ENCODE measurements at regions not wholly inside any gene's neighbourhood (a gene's known extent, or its start where the extent isn't known, plus 50 kb on each side); places are given as distances from the start of the nearest gene placed in this dataset.

DNA sequence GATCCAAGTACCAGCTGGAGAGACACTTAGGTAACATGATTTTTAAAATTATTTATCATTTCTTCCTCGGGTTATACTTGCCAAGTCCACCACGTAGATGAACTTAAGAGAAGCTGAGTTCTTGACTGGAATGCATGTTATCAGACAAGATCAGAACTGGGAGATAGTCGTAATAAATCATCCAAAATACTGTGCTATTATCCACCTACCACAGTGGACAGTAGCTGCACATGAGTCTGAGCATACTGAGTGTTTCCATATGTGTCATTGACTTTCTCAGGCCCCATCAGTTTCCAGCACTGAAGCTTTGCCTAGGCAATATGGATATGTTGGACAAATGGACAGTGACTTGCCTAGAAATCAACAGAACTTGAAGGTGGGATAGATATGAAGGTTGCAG lies 77.9 kb upstream of the RRP15 start:
- H3K27me3 ChIP-seq (ENCODE audit: control insufficient read depth in 4 of 4, insufficient read depth in 4 of 4, low read length in 3 of 4): peaks cover 0 to 2% (median 0%) of the 10 kb centered on the region in 4 donors
- H3K4me3 ChIP-seq (ENCODE audit: low read depth in 1 of 3, low read length in 3 of 3): no peak overlapping the region
- H3K27ac ChIP-seq (ENCODE audit: low read depth in 1 of 2, low read length in 2 of 2): no peak overlapping the region
- TF ChIP-seq NR2F2 (IDR thresholded peaks at IDR 0.05) (no peak), SP1 (IDR thresholded peaks at IDR 0.05) (no peak), TAF1 (conservative IDR thresholded peaks at IDR 0.05) (no peak), YY1 (IDR thresholded peaks at IDR 0.05) (no peak), FOXA1 (IDR thresholded peaks at IDR 0.05) (no peak), HNF4G (IDR thresholded peaks at IDR 0.05) (no peak), RXRA (IDR thresholded peaks at IDR 0.05) (no peak), JUND (IDR thresholded peaks at IDR 0.05) (no peak), EGR1 (IDR thresholded peaks at IDR 0.05; ENCODE audit: low read depth in 2 of 2) (no peak), RAD21 (IDR thresholded peaks at IDR 0.05) (no peak), GABPA (IDR thresholded peaks at IDR 0.05 in 1 of 2, conservative IDR thresholded peaks at IDR 0.05 in 1 of 2) (no peak), HNF4A (conservative IDR thresholded peaks at IDR 0.05) (no peak)
- TF ChIP-seq, protein P1, sequence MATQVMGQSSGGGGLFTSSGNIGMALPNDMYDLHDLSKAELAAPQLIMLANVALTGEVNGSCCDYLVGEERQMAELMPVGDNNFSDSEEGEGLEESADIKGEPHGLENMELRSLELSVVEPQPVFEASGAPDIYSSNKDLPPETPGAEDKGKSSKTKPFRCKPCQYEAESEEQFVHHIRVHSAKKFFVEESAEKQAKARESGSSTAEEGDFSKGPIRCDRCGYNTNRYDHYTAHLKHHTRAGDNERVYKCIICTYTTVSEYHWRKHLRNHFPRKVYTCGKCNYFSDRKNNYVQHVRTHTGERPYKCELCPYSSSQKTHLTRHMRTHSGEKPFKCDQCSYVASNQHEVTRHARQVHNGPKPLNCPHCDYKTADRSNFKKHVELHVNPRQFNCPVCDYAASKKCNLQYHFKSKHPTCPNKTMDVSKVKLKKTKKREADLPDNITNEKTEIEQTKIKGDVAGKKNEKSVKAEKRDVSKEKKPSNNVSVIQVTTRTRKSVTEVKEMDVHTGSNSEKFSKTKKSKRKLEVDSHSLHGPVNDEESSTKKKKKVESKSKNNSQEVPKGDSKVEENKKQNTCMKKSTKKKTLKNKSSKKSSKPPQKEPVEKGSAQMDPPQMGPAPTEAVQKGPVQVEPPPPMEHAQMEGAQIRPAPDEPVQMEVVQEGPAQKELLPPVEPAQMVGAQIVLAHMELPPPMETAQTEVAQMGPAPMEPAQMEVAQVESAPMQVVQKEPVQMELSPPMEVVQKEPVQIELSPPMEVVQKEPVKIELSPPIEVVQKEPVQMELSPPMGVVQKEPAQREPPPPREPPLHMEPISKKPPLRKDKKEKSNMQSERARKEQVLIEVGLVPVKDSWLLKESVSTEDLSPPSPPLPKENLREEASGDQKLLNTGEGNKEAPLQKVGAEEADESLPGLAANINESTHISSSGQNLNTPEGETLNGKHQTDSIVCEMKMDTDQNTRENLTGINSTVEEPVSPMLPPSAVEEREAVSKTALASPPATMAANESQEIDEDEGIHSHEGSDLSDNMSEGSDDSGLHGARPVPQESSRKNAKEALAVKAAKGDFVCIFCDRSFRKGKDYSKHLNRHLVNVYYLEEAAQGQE (IDR thresholded peaks at IDR 0.05): no peak
- TF ChIP-seq, protein P2, sequence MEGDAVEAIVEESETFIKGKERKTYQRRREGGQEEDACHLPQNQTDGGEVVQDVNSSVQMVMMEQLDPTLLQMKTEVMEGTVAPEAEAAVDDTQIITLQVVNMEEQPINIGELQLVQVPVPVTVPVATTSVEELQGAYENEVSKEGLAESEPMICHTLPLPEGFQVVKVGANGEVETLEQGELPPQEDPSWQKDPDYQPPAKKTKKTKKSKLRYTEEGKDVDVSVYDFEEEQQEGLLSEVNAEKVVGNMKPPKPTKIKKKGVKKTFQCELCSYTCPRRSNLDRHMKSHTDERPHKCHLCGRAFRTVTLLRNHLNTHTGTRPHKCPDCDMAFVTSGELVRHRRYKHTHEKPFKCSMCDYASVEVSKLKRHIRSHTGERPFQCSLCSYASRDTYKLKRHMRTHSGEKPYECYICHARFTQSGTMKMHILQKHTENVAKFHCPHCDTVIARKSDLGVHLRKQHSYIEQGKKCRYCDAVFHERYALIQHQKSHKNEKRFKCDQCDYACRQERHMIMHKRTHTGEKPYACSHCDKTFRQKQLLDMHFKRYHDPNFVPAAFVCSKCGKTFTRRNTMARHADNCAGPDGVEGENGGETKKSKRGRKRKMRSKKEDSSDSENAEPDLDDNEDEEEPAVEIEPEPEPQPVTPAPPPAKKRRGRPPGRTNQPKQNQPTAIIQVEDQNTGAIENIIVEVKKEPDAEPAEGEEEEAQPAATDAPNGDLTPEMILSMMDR (IDR thresholded peaks at IDR 0.05; ENCODE audit: low read depth, low read length, missing input control): no peak
- TF ChIP-seq, protein P3, sequence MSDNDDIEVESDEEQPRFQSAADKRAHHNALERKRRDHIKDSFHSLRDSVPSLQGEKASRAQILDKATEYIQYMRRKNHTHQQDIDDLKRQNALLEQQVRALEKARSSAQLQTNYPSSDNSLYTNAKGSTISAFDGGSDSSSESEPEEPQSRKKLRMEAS (IDR thresholded peaks at IDR 0.05): no peak
- TF ChIP-seq, protein P4, sequence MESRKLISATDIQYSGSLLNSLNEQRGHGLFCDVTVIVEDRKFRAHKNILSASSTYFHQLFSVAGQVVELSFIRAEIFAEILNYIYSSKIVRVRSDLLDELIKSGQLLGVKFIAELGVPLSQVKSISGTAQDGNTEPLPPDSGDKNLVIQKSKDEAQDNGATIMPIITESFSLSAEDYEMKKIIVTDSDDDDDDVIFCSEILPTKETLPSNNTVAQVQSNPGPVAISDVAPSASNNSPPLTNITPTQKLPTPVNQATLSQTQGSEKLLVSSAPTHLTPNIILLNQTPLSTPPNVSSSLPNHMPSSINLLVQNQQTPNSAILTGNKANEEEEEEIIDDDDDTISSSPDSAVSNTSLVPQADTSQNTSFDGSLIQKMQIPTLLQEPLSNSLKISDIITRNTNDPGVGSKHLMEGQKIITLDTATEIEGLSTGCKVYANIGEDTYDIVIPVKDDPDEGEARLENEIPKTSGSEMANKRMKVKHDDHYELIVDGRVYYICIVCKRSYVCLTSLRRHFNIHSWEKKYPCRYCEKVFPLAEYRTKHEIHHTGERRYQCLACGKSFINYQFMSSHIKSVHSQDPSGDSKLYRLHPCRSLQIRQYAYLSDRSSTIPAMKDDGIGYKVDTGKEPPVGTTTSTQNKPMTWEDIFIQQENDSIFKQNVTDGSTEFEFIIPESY (IDR thresholded peaks at IDR 0.05): no peak
- H3K9me3 ChIP-seq (ENCODE audit: control insufficient read depth in 4 of 4, low read length in 3 of 4): no peaks in the 10 kb centered on the region
- no peak overlapping the region for H3K9ac ChIP-seq (ENCODE audit: low read depth in 1 of 2, low read length in 2 of 2)
- H3K4me1 ChIP-seq (ENCODE audit: control insufficient read depth in 4 of 4, insufficient read depth in 4 of 4, low read length in 3 of 4): no peaks in the 10 kb centered on the region
- no peaks in the 10 kb centered on the region for H3K36me3 ChIP-seq (ENCODE audit: control insufficient read depth in 4 of 4, insufficient read depth in 3 of 4, low read depth in 1 of 4, low read length in 3 of 4)
- 66% methylated on average over 3 of the region's 3 CpGs for WGBS
- no peak for DNase-seq (ENCODE audit: low spot score)

DNA sequence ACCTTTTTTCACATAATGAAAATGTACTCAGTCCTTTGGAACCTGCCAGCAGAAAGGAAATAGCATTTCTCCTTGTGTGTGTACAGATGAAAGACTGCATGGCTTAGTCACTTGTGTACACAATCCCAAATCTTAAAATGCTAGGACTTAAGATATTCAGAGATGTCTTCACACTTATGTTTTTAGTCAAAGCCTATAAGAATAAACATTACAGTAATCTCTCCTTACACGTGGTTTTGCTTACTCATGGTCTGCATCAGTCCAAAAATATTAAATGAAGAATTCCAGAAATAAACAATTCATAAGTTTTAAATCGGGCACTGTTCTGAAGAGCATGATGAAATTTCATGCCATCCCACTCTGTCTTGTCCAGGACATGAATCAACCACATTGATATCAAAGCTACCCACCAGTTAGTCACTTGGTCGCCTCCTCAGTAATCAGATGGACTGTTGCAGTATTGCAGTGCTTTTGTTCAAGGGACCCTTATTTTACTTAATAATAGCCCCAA lies 75.7 kb upstream of the RRP15 start:
- no peak for DNase-seq (ENCODE audit: low spot score)
- Histone ChIP-seq H3K4me3 (ENCODE audit: low read depth in 1 of 3, low read length in 3 of 3) (no peak overlapping the region), H3K9me3 (ENCODE audit: control insufficient read depth in 4 of 4, low read length in 3 of 4) (no peaks in the 10 kb centered on the region), H3K4me1 (ENCODE audit: control insufficient read depth in 4 of 4, insufficient read depth in 4 of 4, low read length in 3 of 4) (no peaks in the 10 kb centered on the region), H3K27me3 (ENCODE audit: control insufficient read depth in 4 of 4, insufficient read depth in 4 of 4, low read length in 3 of 4) (peaks cover 0 to 4% (median 0%) of the 10 kb centered on the region in 4 donors), H3K27ac (ENCODE audit: low read depth in 1 of 2, low read length in 2 of 2) (no peak overlapping the region), H3K36me3 (ENCODE audit: control insufficient read depth in 4 of 4, insufficient read depth in 3 of 4, low read depth in 1 of 4, low read length in 3 of 4) (no peaks in the 10 kb centered on the region), H3K9ac (ENCODE audit: low read depth in 1 of 2, low read length in 2 of 2) (no peak overlapping the region)
- 52% methylated on average over 3 of the region's 3 CpGs for WGBS
- TF ChIP-seq HNF4A (conservative IDR thresholded peaks at IDR 0.05) (no peak), RAD21 (IDR thresholded peaks at IDR 0.05) (no peak), FOXA1 (IDR thresholded peaks at IDR 0.05) (no peak), EGR1 (IDR thresholded peaks at IDR 0.05; ENCODE audit: low read depth in 2 of 2) (no peak), HNF4G (IDR thresholded peaks at IDR 0.05) (no peak), TAF1 (conservative IDR thresholded peaks at IDR 0.05) (no peak), YY1 (IDR thresholded peaks at IDR 0.05) (no peak), SP1 (IDR thresholded peaks at IDR 0.05) (no peak), JUND (IDR thresholded peaks at IDR 0.05) (no peak), RXRA (IDR thresholded peaks at IDR 0.05) (no peak), FOXA2 (IDR thresholded peaks at IDR 0.05) (no peak), GABPA (IDR thresholded peaks at IDR 0.05 in 1 of 2, conservative IDR thresholded peaks at IDR 0.05 in 1 of 2) (no peak)
- TF ChIP-seq, protein P2 (IDR thresholded peaks at IDR 0.05; ENCODE audit: low read depth, low read length, missing input control): no peak
- TF ChIP-seq, protein P5, sequence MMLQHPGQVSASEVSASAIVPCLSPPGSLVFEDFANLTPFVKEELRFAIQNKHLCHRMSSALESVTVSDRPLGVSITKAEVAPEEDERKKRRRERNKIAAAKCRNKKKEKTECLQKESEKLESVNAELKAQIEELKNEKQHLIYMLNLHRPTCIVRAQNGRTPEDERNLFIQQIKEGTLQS (IDR thresholded peaks at IDR 0.05): no peak
- TF ChIP-seq, protein P3 (IDR thresholded peaks at IDR 0.05): no peak
- TF ChIP-seq, protein P4 (IDR thresholded peaks at IDR 0.05): no peak

All from liver (tissue), 8 donors.